Uterus (tissue), 3 donors: ENCODE measurements at regions not wholly inside any gene's neighbourhood (a gene's known extent, or its start where the extent isn't known, plus 50 kb on each side); places are given as distances from the start of the nearest gene placed in this dataset.

Experiments used
- DNase-seq, 2 donors: peaks; one replicate each; pipeline ENCODE4 v3.0.0-alpha.2; 2019 to 2020
- H3K27ac ChIP-seq, 2 donors: fragments of 200-600 bp; sonication (generic); 1 replicate in 1 of 2; 2 replicates in 1 of 2; pipeline ENCODE4 v1.5.1; 2016 to 2018
- H3K27me3 ChIP-seq, 2 donors: fragments of 200-600 bp; sonication (generic); one replicate each; pipeline ENCODE4 v1.5.1; 2018 to 2019; ENCODE audit warnings: control low read depth in 1 of 2
- H3K36me3 ChIP-seq, 2 donors: fragments of 200-600 bp; sonication (generic); one replicate each; pipeline ENCODE4 v1.5.1; 2019; ENCODE audit warnings: control low read depth in 1 of 2
- H3K4me1 ChIP-seq, 2 donors: fragments of 200-600 bp; sonication (generic); one replicate each; pipeline ENCODE4 v1.5.1; 2018 to 2019; ENCODE audit warnings: control low read depth in 1 of 2
- H3K4me3 ChIP-seq, 2 donors: fragments of 200-600 bp; sonication (generic); 1 replicate in 1 of 2; 2 replicates in 1 of 2; pipeline ENCODE4 v1.5.1; 2018 to 2019; ENCODE audit warnings: mild to moderate bottlenecking in 1 of 2
- H3K9me3 ChIP-seq, 2 donors: fragments of 200-600 bp; sonication (generic); one replicate each; pipeline ENCODE4 v1.5.1; 2019; ENCODE audit warnings: control low read depth in 1 of 2
- CTCF ChIP-seq, 4 experiments: fragments of 200-600 bp in 2 of 4; fragments of 450-650 bp in 2 of 4; sonication (generic) in 2 of 4; IDR thresholded peaks; one replicate each; pipeline ENCODE4 v1.5.1; 2016 to 2019; ENCODE audit warnings: antibody characterized with exemption in 4 of 4, mild to moderate bottlenecking in 2 of 4, moderate library complexity in 1 of 4
- POLR2A ChIP-seq, 2 donors: fragments of 450-650 bp; IDR thresholded peaks; one replicate each; pipeline ENCODE4 v1.6.1; 2016; ENCODE audit warnings: antibody characterized with exemption in 2 of 2, mild to moderate bottlenecking in 1 of 2, moderate library complexity in 1 of 2
- intact Hi-C: fragments of 100-400 bp; cut with DNase I; formaldehyde crosslinking; loops from one replicate; pipeline ENCODE4 v1.15.1; 2023; ENCODE audit warnings: low total_unique reads
- donor health status: DM: yes; HTN: yes; CAD: no.

GRCh38 chr3:166721466-166721865 is 658.6 kb downstream of the ZBBX start:
- TF ChIP-seq CTCF (IDR thresholded peaks at IDR 0.05) (no peak), POLR2A (IDR thresholded peaks at IDR 0.05) (no peak)
- intact Hi-C loops = no loop called here

GRCh38 chr3:166714206-166714605 is 665.9 kb downstream of the ZBBX start:
- TF ChIP-seq POLR2A (IDR thresholded peaks at IDR 0.05) = no peak
- TF ChIP-seq CTCF (IDR thresholded peaks at IDR 0.05) = no peak
- intact Hi-C loops = no loop called here
- DNase-seq = no peak

More at GRCh38 chr3:166721466-166721865, 658.6 kb downstream of the ZBBX start:
- no peaks in the 10 kb centered on the region for H3K9me3 ChIP-seq
- H3K27me3 ChIP-seq = no peaks in the 10 kb centered on the region
- H3K36me3 ChIP-seq = no peaks in the 10 kb centered on the region
- no peak for DNase-seq
- no peaks in the 10 kb centered on the region for H3K4me1 ChIP-seq
- no peak overlapping the region for H3K27ac ChIP-seq
- no peak overlapping the region for H3K4me3 ChIP-seq

GRCh38 chr3:166713787-166714186 is 666.3 kb downstream of the ZBBX start:
- intact Hi-C loops = no loop called here
- Histone ChIP-seq H3K36me3 (peaks cover 0 to 2% of the 10 kb centered on the region in 2 donors), H3K4me1 (no peaks in the 10 kb centered on the region), H3K4me3 (no peak overlapping the region), H3K27me3 (no peaks in the 10 kb centered on the region), H3K27ac (no peak overlapping the region), H3K9me3 (no peaks in the 10 kb centered on the region)
- TF ChIP-seq CTCF (IDR thresholded peaks at IDR 0.05) (no peak), POLR2A (IDR thresholded peaks at IDR 0.05) (no peak)
- DNase-seq = no peak

More at GRCh38 chr3:166714206-166714605, 665.9 kb downstream of the ZBBX start:
- H3K4me1 ChIP-seq = no peaks in the 10 kb centered on the region
- H3K36me3 ChIP-seq = peaks cover 0 to 2% of the 10 kb centered on the region in 2 donors
- no peaks in the 10 kb centered on the region for H3K9me3 ChIP-seq
- H3K27me3 ChIP-seq = no peaks in the 10 kb centered on the region
- no peak overlapping the region for H3K27ac ChIP-seq
- no peak overlapping the region for H3K4me3 ChIP-seq

GRCh38 chr3:166706094-166706493 is 674.0 kb downstream of the ZBBX start:
- no peaks in the 10 kb centered on the region for H3K27me3 ChIP-seq
- H3K4me3 ChIP-seq = no peak overlapping the region
- H3K9me3 ChIP-seq = no peaks in the 10 kb centered on the region
- H3K36me3 ChIP-seq = peaks cover 0 to 2% of the 10 kb centered on the region in 2 donors
- no peaks in the 10 kb centered on the region for H3K4me1 ChIP-seq
- intact Hi-C loops = no loop called here
- TF ChIP-seq POLR2A (IDR thresholded peaks at IDR 0.05) (no peak), CTCF (IDR thresholded peaks at IDR 0.05) (no peak)
- no peak for DNase-seq
- H3K27ac ChIP-seq = no peak overlapping the region

GRCh38 chr3:166697495-166697894 is 682.6 kb downstream of the ZBBX start:
- Histone ChIP-seq H3K4me3 (no peak overlapping the region), H3K27ac (no peak overlapping the region), H3K36me3 (no peaks in the 10 kb centered on the region), H3K27me3 (no peaks in the 10 kb centered on the region), H3K9me3 (no peaks in the 10 kb centered on the region), H3K4me1 (no peaks in the 10 kb centered on the region)
- intact Hi-C loops = no loop called here
- TF ChIP-seq POLR2A (IDR thresholded peaks at IDR 0.05) (no peak), CTCF (IDR thresholded peaks at IDR 0.05) (no peak)
- no peak for DNase-seq
